Colonic mucosa (tissue), 4 donors: ENCODE measurements at regions not wholly inside any gene's neighbourhood (a gene's known extent, or its start where the extent isn't known, plus 50 kb on each side); places are given as distances from the start of the nearest gene placed in this dataset.

Experiments used
- DNase-seq: peaks from one replicate; pipeline ENCODE4 v3.0.0-alpha.2; 2020
- H3K27ac ChIP-seq: fragments of 200-600 bp; one replicate; pipeline ENCODE4 v1.8.0; 2021
- H3K27me3 ChIP-seq: fragments of 200-600 bp; one replicate; pipeline ENCODE4 v1.8.0; 2021
- H3K36me3 ChIP-seq: fragments of 200-600 bp; one replicate; pipeline ENCODE4 v1.8.0; 2021
- H3K4me1 ChIP-seq: fragments of 200-600 bp; one replicate; pipeline ENCODE4 v1.8.0; 2021; ENCODE audit warnings: mild to moderate bottlenecking
- H3K4me3 ChIP-seq: fragments of 200-600 bp; one replicate; pipeline ENCODE4 v1.8.0; 2021
- H3K9ac ChIP-seq, 2 donors: one replicate each; pipeline ENCODE4 v1.7.0; 2013; ENCODE audit warnings: control low read depth in 2 of 2, low read depth in 2 of 2, low read length in 2 of 2
- H3K9me3 ChIP-seq: fragments of 200-600 bp; one replicate; pipeline ENCODE4 v1.8.0; 2021
- CTCF ChIP-seq: fragments of 200-600 bp; IDR thresholded peaks from one replicate; pipeline ENCODE4 v1.8.0; 2022; ENCODE audit warnings: antibody characterized with exemption, mild to moderate bottlenecking
- intact Hi-C: fragments of 100-400 bp; cut with DNase I; formaldehyde crosslinking; loops from one replicate; pipeline ENCODE4 v1.14.1; 2022
- donor health status: healthy.
- donor health status: DM: no; HTN: no; CAD: no.
- donor health status: DM: no; HTN: no; CAD: no.

GRCh38 chr13:24004142-24004899 is 107.0 kb upstream of the C1QTNF9B start:
- Histone ChIP-seq H3K27ac (no peak overlapping the region), H3K4me1 (no peaks in the 10 kb centered on the region), H3K4me3 (no peak overlapping the region), H3K9ac (no peak overlapping the region), H3K9me3 (no peaks in the 10 kb centered on the region), H3K36me3 (no peaks in the 10 kb centered on the region), H3K27me3 (no peaks in the 10 kb centered on the region)
- intact Hi-C loops, result no loop called here
- no peak for TF ChIP-seq CTCF
- no peak for DNase-seq

- Histone ChIP-seq H3K9ac (no peak overlapping the region), H3K36me3 (no peaks in the 10 kb centered on the region), H3K27ac (no peak overlapping the region), H3K9me3 (no peaks in the 10 kb centered on the region), H3K4me1 (no peaks in the 10 kb centered on the region), H3K27me3 (no peaks in the 10 kb centered on the region), H3K4me3 (no peak overlapping the region)
- no peak for DNase-seq
- TF ChIP-seq CTCF, result no peak
- intact Hi-C loops, result no loop called here
These were observed 107.7 kb upstream of the C1QTNF9B start for GRCh38 chr13:24004971-24005370.

GRCh38 chr13:24005755-24006281 is 108.5 kb upstream of the C1QTNF9B start:
- no peaks in the 10 kb centered on the region for H3K9me3 ChIP-seq
- no peaks in the 10 kb centered on the region for H3K36me3 ChIP-seq
- intact Hi-C loops, result no loop called here
- H3K27ac ChIP-seq, result no peak overlapping the region
- DNase-seq, result no peak
- no peaks in the 10 kb centered on the region for H3K4me1 ChIP-seq
- no peak overlapping the region for H3K9ac ChIP-seq
- no peaks in the 10 kb centered on the region for H3K27me3 ChIP-seq
- H3K4me3 ChIP-seq, result no peak overlapping the region
- no peak for TF ChIP-seq CTCF

- Histone ChIP-seq H3K27ac (no peak overlapping the region), H3K4me1 (no peaks in the 10 kb centered on the region), H3K9ac (no peak overlapping the region), H3K4me3 (no peak overlapping the region), H3K36me3 (no peaks in the 10 kb centered on the region), H3K9me3 (no peaks in the 10 kb centered on the region), H3K27me3 (no peaks in the 10 kb centered on the region)
- no peak for TF ChIP-seq CTCF
- intact Hi-C loops, result no loop called here
- DNase-seq, result no peak
These were observed 109.4 kb upstream of the C1QTNF9B start for GRCh38 chr13:24006520-24007248.

- no peak overlapping the region for H3K4me3 ChIP-seq
- no peaks in the 10 kb centered on the region for H3K9me3 ChIP-seq
- TF ChIP-seq CTCF, result no peak
- H3K4me1 ChIP-seq, result no peaks in the 10 kb centered on the region
- intact Hi-C loops, result no loop called here
- no peak for DNase-seq
- no peaks in the 10 kb centered on the region for H3K36me3 ChIP-seq
- H3K27ac ChIP-seq, result no peak overlapping the region
- H3K9ac ChIP-seq, result no peak overlapping the region
- no peaks in the 10 kb centered on the region for H3K27me3 ChIP-seq
These were observed 110.8 kb upstream of the C1QTNF9B start for GRCh38 chr13:24007979-24008620.
